Neural cell (in vitro differentiated cells): ENCODE measurements at regions not wholly inside any gene's neighbourhood (a gene's known extent, or its start where the extent isn't known, plus 50 kb on each side); places are given as distances from the start of the nearest gene placed in this dataset.

Experiments used
- H2AFZ ChIP-seq: fragments of 200-600, 300-800 bp; sonication (generic), shearing (Covaris generic); 2 replicates; pipeline ENCODE4 v1.6.0; 2014; ENCODE audit warnings: low read depth, mild to moderate bottlenecking, antibody characterized with exemption, low read length, moderate library complexity
- H3F3A ChIP-seq: fragments of 200-600 bp; shearing (Covaris generic); 2 replicates; pipeline ENCODE4 v1.6.1; 2016; ENCODE audit warnings: mild to moderate bottlenecking, moderate library complexity, mixed read lengths, antibody characterized with exemption, low read length; ENCODE audit not compliant: insufficient read depth, poor library complexity, severe bottlenecking
- H3K27ac ChIP-seq: fragments of 200-600, 300-800 bp; sonication (generic), shearing (Covaris generic); 2 replicates; pipeline ENCODE4 v1.5.1; 2014; ENCODE audit warnings: mild to moderate bottlenecking, low read length, moderate library complexity
- H3K27me3 ChIP-seq: fragments of 300-800, 200-600 bp; sonication (generic), shearing (Covaris generic); 2 replicates; pipeline ENCODE4 v1.6.0; 2014; ENCODE audit warnings: mild to moderate bottlenecking, low read depth, low read length, moderate library complexity; ENCODE audit not compliant: insufficient read depth
- H3K36me3 ChIP-seq: fragments of 300-800, 200-600 bp; sonication (generic), shearing (Covaris generic); 2 replicates; pipeline ENCODE4 v1.5.1; 2014; ENCODE audit warnings: mild to moderate bottlenecking, antibody characterized with exemption, low read length, moderate library complexity; ENCODE audit not compliant: insufficient read depth
- H3K4me2 ChIP-seq: fragments of 300-800, 200-600 bp; sonication (generic), shearing (Covaris generic); 2 replicates; pipeline ENCODE4 v1.6.0; 2014; ENCODE audit warnings: mild to moderate bottlenecking, low read length
- H3K4me3 ChIP-seq: fragments of 300-800, 200-600 bp; sonication (generic), shearing (Covaris generic); 2 replicates; pipeline ENCODE4 v1.5.1; 2014; ENCODE audit warnings: mild to moderate bottlenecking, low read length, moderate library complexity
- H3K79me2 ChIP-seq: fragments of 200-600 bp; shearing (Covaris generic); replicated peaks from 2 replicates; pipeline ENCODE4 v1.6.0; 2014; ENCODE audit warnings: mild to moderate bottlenecking, low read length, moderate library complexity; ENCODE audit not compliant: insufficient read depth
- H3K9ac ChIP-seq: fragments of 300-800, 200-600 bp; sonication (generic), shearing (Covaris generic); 2 replicates; pipeline ENCODE4 v1.6.1; 2016; ENCODE audit warnings: mild to moderate bottlenecking, low read length, mixed read lengths
- H3K9me2 ChIP-seq: fragments of 200-600 bp; shearing (Covaris generic); 2 replicates; pipeline ENCODE4 v1.6.1; 2016; ENCODE audit warnings: mild to moderate bottlenecking, low read length, mixed read lengths; ENCODE audit not compliant: insufficient read depth
- H3K9me3 ChIP-seq: fragments of 200-600, 300-800 bp; sonication (generic), shearing (Covaris generic); 2 replicates; pipeline ENCODE4 v1.6.1; 2016; ENCODE audit warnings: mild to moderate bottlenecking, mixed run types, low read length, moderate library complexity, mixed read lengths
- H4K20me1 ChIP-seq: fragments of 200-600 bp; shearing (Covaris generic); 2 replicates; pipeline ENCODE4 v1.6.1; 2016; ENCODE audit warnings: mild to moderate bottlenecking, mixed run types; ENCODE audit not compliant: insufficient read depth
- EP300 ChIP-seq: fragments of 450-650 bp; conservative IDR thresholded peaks from 2 replicates; pipeline ENCODE4 v1.6.1; 2014; ENCODE audit warnings: antibody characterized with exemption, mild to moderate bottlenecking, moderate library complexity; ENCODE audit not compliant: poor library complexity, severe bottlenecking
- EZH2 ChIP-seq: fragments of 200-600, 300-800 bp; shearing (Covaris generic), sonication (generic); IDR thresholded peaks from 2 replicates; pipeline ENCODE4 v1.6.1; 2014; ENCODE audit warnings: antibody characterized with exemption, low read length, borderline replicate concordance, mild to moderate bottlenecking; ENCODE audit not compliant: insufficient read depth, poor library complexity, severe bottlenecking
- MXI1 ChIP-seq: fragments of 450-650 bp; conservative IDR thresholded peaks from 2 replicates; pipeline ENCODE4 v1.6.1; 2014; ENCODE audit warnings: antibody characterized with exemption, mild to moderate bottlenecking; ENCODE audit not compliant: poor library complexity, severe bottlenecking
- POLR2AphosphoS5 ChIP-seq: IDR thresholded peaks from 2 replicates; pipeline ENCODE4 v1.6.1; 2012
- RAD21 ChIP-seq: fragments of 450-650 bp; conservative IDR thresholded peaks from 2 replicates; pipeline ENCODE4 v1.6.1; 2014; ENCODE audit warnings: antibody characterized with exemption, mild to moderate bottlenecking, moderate library complexity
- SMC3 ChIP-seq: fragments of 450-650 bp; conservative IDR thresholded peaks from 2 replicates; pipeline ENCODE4 v1.6.1; 2014; ENCODE audit warnings: antibody characterized with exemption, mild to moderate bottlenecking, moderate library complexity; ENCODE audit not compliant: poor library complexity
- TAF1 ChIP-seq: IDR thresholded peaks from 2 replicates; pipeline ENCODE4 v1.6.1; 2012; ENCODE audit warnings: low read depth
- TF ChIP-seq, protein P1 (sequence below): IDR thresholded peaks from 2 replicates; pipeline ENCODE4 v1.6.1; 2012; ENCODE audit warnings: borderline replicate concordance
- TF ChIP-seq, protein P2 (sequence below): fragments of 450-650 bp; IDR thresholded peaks from 2 replicates; pipeline ENCODE4 v1.5.1; 2014; ENCODE audit warnings: antibody characterized with exemption, mild to moderate bottlenecking, moderate library complexity; ENCODE audit not compliant: poor library complexity, severe bottlenecking

DNA sequence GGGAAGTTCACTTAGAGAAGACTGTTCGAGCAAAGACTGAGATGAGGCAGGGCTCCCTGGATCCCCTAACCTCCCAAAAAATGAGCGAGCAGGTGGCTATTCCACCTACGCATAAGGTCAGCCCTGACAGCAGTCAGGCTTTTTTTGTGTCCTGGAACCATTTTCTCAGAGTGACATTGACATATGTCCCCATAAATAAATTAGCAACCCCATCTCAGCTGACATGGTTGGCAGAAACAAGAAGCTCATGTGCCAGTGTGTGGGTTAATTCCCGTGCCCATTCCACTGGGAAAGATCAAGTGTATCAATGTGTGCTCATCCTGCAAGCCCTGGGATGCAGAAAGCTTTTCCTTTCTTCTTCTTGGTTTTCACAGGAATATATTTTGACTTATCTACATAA lies 740.4 kb upstream of the CELF4 start:
- H3K79me2 ChIP-seq: no peaks in the 10 kb centered on the region
- H3K4me2 ChIP-seq: no peak overlapping the region
- H3K27me3 ChIP-seq: no peaks in the 10 kb centered on the region
- no peak overlapping the region for H3K27ac ChIP-seq
- no peaks in the 10 kb centered on the region for H3K9me3 ChIP-seq
- no peaks in the 10 kb centered on the region for H3F3A ChIP-seq
- H3K9me2 ChIP-seq: no peaks in the 10 kb centered on the region
- H2AFZ ChIP-seq: no peak overlapping the region
- H4K20me1 ChIP-seq: no peaks in the 10 kb centered on the region
- TF ChIP-seq RAD21: no peak
- TF ChIP-seq EZH2: no peak
- no peak for TF ChIP-seq POLR2AphosphoS5
- TF ChIP-seq, protein P1, sequence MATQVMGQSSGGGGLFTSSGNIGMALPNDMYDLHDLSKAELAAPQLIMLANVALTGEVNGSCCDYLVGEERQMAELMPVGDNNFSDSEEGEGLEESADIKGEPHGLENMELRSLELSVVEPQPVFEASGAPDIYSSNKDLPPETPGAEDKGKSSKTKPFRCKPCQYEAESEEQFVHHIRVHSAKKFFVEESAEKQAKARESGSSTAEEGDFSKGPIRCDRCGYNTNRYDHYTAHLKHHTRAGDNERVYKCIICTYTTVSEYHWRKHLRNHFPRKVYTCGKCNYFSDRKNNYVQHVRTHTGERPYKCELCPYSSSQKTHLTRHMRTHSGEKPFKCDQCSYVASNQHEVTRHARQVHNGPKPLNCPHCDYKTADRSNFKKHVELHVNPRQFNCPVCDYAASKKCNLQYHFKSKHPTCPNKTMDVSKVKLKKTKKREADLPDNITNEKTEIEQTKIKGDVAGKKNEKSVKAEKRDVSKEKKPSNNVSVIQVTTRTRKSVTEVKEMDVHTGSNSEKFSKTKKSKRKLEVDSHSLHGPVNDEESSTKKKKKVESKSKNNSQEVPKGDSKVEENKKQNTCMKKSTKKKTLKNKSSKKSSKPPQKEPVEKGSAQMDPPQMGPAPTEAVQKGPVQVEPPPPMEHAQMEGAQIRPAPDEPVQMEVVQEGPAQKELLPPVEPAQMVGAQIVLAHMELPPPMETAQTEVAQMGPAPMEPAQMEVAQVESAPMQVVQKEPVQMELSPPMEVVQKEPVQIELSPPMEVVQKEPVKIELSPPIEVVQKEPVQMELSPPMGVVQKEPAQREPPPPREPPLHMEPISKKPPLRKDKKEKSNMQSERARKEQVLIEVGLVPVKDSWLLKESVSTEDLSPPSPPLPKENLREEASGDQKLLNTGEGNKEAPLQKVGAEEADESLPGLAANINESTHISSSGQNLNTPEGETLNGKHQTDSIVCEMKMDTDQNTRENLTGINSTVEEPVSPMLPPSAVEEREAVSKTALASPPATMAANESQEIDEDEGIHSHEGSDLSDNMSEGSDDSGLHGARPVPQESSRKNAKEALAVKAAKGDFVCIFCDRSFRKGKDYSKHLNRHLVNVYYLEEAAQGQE: no peak
- TF ChIP-seq, protein P2, sequence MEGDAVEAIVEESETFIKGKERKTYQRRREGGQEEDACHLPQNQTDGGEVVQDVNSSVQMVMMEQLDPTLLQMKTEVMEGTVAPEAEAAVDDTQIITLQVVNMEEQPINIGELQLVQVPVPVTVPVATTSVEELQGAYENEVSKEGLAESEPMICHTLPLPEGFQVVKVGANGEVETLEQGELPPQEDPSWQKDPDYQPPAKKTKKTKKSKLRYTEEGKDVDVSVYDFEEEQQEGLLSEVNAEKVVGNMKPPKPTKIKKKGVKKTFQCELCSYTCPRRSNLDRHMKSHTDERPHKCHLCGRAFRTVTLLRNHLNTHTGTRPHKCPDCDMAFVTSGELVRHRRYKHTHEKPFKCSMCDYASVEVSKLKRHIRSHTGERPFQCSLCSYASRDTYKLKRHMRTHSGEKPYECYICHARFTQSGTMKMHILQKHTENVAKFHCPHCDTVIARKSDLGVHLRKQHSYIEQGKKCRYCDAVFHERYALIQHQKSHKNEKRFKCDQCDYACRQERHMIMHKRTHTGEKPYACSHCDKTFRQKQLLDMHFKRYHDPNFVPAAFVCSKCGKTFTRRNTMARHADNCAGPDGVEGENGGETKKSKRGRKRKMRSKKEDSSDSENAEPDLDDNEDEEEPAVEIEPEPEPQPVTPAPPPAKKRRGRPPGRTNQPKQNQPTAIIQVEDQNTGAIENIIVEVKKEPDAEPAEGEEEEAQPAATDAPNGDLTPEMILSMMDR: no peak
- TF ChIP-seq SMC3: no peak
- no peak for TF ChIP-seq EP300
- TF ChIP-seq TAF1: no peak
- no peak for TF ChIP-seq MXI1
- no peak overlapping the region for H3K4me3 ChIP-seq
- H3K36me3 ChIP-seq: no peaks in the 10 kb centered on the region
- H3K9ac ChIP-seq: no peak overlapping the region

DNA sequence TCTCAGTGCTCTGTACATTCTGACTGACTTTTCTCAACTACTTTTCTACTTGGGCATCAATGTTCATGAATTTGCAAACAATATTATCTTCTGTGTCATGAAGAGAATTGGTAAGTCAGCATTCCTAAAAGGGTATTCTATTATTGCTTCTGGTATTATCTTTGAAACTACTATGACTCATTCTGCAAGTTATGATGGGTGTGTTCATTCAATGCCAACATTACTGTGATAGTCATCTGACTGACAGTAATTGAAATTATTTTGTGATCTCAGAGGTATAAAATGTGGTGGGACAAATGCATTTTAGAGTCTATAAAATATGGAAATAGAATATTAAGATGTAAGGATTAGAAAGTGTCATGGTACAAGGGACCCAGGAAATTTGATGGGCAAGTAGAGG lies 736.0 kb upstream of the CELF4 start:
- Histone ChIP-seq H3K79me2 (no peaks in the 10 kb centered on the region), H3K9me3 (no peaks in the 10 kb centered on the region), H3K4me2 (no peak overlapping the region), H3K9me2 (no peaks in the 10 kb centered on the region), H4K20me1 (no peaks in the 10 kb centered on the region), H3K27me3 (no peaks in the 10 kb centered on the region), H3F3A (no peaks in the 10 kb centered on the region), H3K36me3 (no peaks in the 10 kb centered on the region), H3K4me3 (no peak overlapping the region), H3K27ac (no peak overlapping the region), H2AFZ (no peak overlapping the region), H3K9ac (no peak overlapping the region)
- TF ChIP-seq SMC3 (no peak), TAF1 (no peak), POLR2AphosphoS5 (no peak), EP300 (no peak)
- TF ChIP-seq, protein P1: no peak
- TF ChIP-seq, protein P2: no peak
